ACC112 (cell line): ENCODE measurements at regions not wholly inside any gene's neighbourhood (a gene's known extent, or its start where the extent isn't known, plus 50 kb on each side); places are given as distances from the start of the nearest gene placed in this dataset.

Experiments
- H2AFZ ChIP-seq: fragments of 200-600 bp; sonication (generic); one replicate; pipeline ENCODE4 v1.6.0; 2017; ENCODE audit warnings: antibody characterized with exemption, low read length; ENCODE audit not compliant: unreplicated experiment
- H3K27ac ChIP-seq: fragments of 200-600 bp; sonication (generic); 2 replicates; pipeline ENCODE4 v1.5.1; 2014; ENCODE audit warnings: low read depth, mild to moderate bottlenecking, antibody characterized with exemption, low read length, moderate library complexity
- H3K27me3 ChIP-seq: fragments of 200-600 bp; sonication (generic); 2 replicates; pipeline ENCODE4 v1.6.1; 2014; ENCODE audit warnings: mild to moderate bottlenecking, antibody characterized with exemption, low read length, moderate library complexity, mixed read lengths; ENCODE audit not compliant: insufficient read depth
- H3K36me3 ChIP-seq: fragments of 200-600 bp; sonication (generic); 2 replicates; pipeline ENCODE4 v1.6.1; 2016; ENCODE audit warnings: mild to moderate bottlenecking, antibody characterized with exemption, low read length, moderate library complexity, mixed read lengths; ENCODE audit not compliant: insufficient read depth
- H3K4me1 ChIP-seq: fragments of 200-600 bp; sonication (generic); one replicate; pipeline ENCODE4 v1.6.1; 2016; ENCODE audit warnings: low read length, mixed read lengths; ENCODE audit not compliant: insufficient read depth, unreplicated experiment, control insufficient read depth
- H3K4me3 ChIP-seq: fragments of 200-600 bp; sonication (generic); 2 replicates; pipeline ENCODE4 v1.5.1; 2014; ENCODE audit warnings: mild to moderate bottlenecking, low read depth, low read length
- H3K79me2 ChIP-seq: fragments of 200-600 bp; sonication (generic); one replicate; pipeline ENCODE4 v1.6.0; 2016; ENCODE audit warnings: low read length; ENCODE audit not compliant: control insufficient read depth, unreplicated experiment, insufficient read depth

- Histone ChIP-seq H3K27me3 (peaks cover 10% of the 10 kb centered on the region), H2AFZ (no peak overlapping the region)
These were observed 67.7 kb upstream of the TOP3B start for GRCh38 chr22:22050141-22050775.

DNA sequence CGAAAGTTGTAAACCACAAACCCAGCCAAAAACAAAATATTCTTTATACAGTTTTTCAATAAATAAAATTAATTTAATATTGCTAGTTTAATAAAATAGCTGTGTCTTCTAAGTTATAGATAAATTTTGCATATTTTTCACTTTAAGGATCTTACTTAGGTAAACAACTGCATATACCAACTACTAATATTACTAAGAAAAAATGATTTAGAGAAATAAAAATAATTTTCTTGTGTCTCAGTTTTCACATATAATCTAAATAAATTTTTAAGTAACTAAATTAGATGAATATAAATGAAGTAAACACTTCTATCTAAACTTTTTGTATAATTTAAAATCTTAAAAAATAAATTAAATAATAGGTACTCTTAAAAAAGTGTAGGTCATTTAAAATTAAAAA lies 67.1 kb upstream of the TOP3B start:
- H3K27ac ChIP-seq, result no peak overlapping the region
- H3K4me3 ChIP-seq, result no peak overlapping the region
- H3K4me1 ChIP-seq, result no peaks in the 10 kb centered on the region
- no peak overlapping the region for H2AFZ ChIP-seq
- H3K27me3 ChIP-seq, result peaks cover 10% of the 10 kb centered on the region
- no peaks in the 10 kb centered on the region for H3K79me2 ChIP-seq
- H3K36me3 ChIP-seq, result no peaks in the 10 kb centered on the region

More at GRCh38 chr22:22050141-22050775, 67.7 kb upstream of the TOP3B start:
- Histone ChIP-seq H3K4me1 (no peaks in the 10 kb centered on the region), H3K4me3 (no peak overlapping the region), H3K27ac (no peak overlapping the region), H3K36me3 (no peaks in the 10 kb centered on the region), H3K79me2 (no peaks in the 10 kb centered on the region)

- no peaks in the 10 kb centered on the region for H3K79me2 ChIP-seq
- no peaks in the 10 kb centered on the region for H3K4me1 ChIP-seq
- no peaks in the 10 kb centered on the region for H3K36me3 ChIP-seq
- no peak overlapping the region for H2AFZ ChIP-seq
- H3K27me3 ChIP-seq, result peaks cover 10% of the 10 kb centered on the region
- H3K27ac ChIP-seq, result no peak overlapping the region
- H3K4me3 ChIP-seq, result no peak overlapping the region
These were observed 66.5 kb upstream of the TOP3B start for GRCh38 chr22:22048981-22049531.

GRCh38 chr22:22048318-22048942 lies 65.8 kb upstream of the TOP3B start:
- H3K36me3 ChIP-seq, result no peaks in the 10 kb centered on the region
- H3K4me1 ChIP-seq, result no peaks in the 10 kb centered on the region
- no peak overlapping the region for H3K27ac ChIP-seq
- H3K79me2 ChIP-seq, result no peaks in the 10 kb centered on the region
- peaks cover 10% of the 10 kb centered on the region for H3K27me3 ChIP-seq
- H3K4me3 ChIP-seq, result no peak overlapping the region
- H2AFZ ChIP-seq, result no peak overlapping the region

- Histone ChIP-seq H3K4me3 (no peak overlapping the region), H3K27ac (no peak overlapping the region), H3K79me2 (no peaks in the 10 kb centered on the region), H3K4me1 (no peaks in the 10 kb centered on the region), H3K36me3 (no peaks in the 10 kb centered on the region), H3K27me3 (peaks cover 10% of the 10 kb centered on the region), H2AFZ (no peak overlapping the region)
These were observed 65.2 kb upstream of the TOP3B start for GRCh38 chr22:22047776-22048175.

DNA sequence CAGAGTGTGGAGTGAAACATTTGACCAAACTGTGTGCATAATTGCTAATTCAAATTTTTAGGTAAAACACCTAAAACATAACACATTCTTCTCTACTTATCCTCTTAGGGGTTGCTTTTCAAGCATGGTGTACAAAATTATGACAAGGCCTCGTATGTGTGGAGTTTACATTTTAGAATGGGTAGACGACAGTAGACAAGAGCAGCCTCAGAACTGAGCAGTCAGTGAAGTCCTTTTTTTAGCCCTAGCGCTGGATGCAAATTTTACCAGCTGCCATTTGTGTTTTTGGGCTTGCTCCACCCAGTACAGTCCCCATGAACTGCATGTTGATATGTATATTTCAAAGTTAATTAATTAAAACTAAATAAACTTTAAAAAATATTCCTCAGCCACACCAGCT lies 64.7 kb upstream of the TOP3B start:
- H3K79me2 ChIP-seq, result no peaks in the 10 kb centered on the region
- H3K27me3 ChIP-seq, result peaks cover 10% of the 10 kb centered on the region
- no peak overlapping the region for H3K4me3 ChIP-seq
- H2AFZ ChIP-seq, result no peak overlapping the region
- no peaks in the 10 kb centered on the region for H3K4me1 ChIP-seq
- H3K36me3 ChIP-seq, result no peaks in the 10 kb centered on the region
- H3K27ac ChIP-seq, result no peak overlapping the region

GRCh38 chr22:22046370-22046769 lies 63.8 kb upstream of the TOP3B start:
- H3K27me3 ChIP-seq, result peaks cover 10% of the 10 kb centered on the region
- H3K4me3 ChIP-seq, result no peak overlapping the region

GRCh38 chr22:22045571-22046335 lies 63.2 kb upstream of the TOP3B start:
- Histone ChIP-seq H3K4me1 (no peaks in the 10 kb centered on the region), H3K4me3 (no peak overlapping the region), H3K36me3 (no peaks in the 10 kb centered on the region), H3K27me3 (peaks cover 10% of the 10 kb centered on the region), H3K27ac (no peak overlapping the region), H2AFZ (no peak overlapping the region), H3K79me2 (no peaks in the 10 kb centered on the region)

More at GRCh38 chr22:22046370-22046769, 63.8 kb upstream of the TOP3B start:
- H3K36me3 ChIP-seq, result no peaks in the 10 kb centered on the region
- no peak overlapping the region for H3K27ac ChIP-seq
- H2AFZ ChIP-seq, result no peak overlapping the region
- H3K4me1 ChIP-seq, result no peaks in the 10 kb centered on the region
- no peaks in the 10 kb centered on the region for H3K79me2 ChIP-seq

DNA sequence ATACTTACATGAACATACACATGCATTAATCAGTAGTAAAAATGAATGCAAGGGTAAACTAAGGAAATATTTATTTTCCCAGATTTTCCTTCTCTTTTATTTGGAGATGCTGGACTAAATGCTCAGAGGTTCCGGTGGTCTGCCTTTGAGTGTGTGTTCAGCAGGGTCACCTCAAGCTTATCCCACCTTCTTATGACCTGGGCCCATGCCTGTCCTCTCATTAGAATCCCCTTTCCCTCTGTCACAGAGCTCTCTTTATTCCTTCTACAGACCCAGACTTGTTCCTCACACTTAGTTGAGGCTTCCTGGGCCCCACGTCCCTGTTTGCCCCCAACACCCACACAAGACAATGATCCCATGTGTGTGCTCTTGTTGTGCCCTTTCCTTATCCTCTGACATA lies 61.6 kb upstream of the TOP3B start:
- H3K79me2 ChIP-seq, result no peaks in the 10 kb centered on the region
- no peaks in the 10 kb centered on the region for H3K4me1 ChIP-seq
- peaks cover 10% of the 10 kb centered on the region for H3K27me3 ChIP-seq
- H3K27ac ChIP-seq, result no peak overlapping the region
- H3K4me3 ChIP-seq, result no peak overlapping the region
- H2AFZ ChIP-seq, result no peak overlapping the region
- no peaks in the 10 kb centered on the region for H3K36me3 ChIP-seq

DNA sequence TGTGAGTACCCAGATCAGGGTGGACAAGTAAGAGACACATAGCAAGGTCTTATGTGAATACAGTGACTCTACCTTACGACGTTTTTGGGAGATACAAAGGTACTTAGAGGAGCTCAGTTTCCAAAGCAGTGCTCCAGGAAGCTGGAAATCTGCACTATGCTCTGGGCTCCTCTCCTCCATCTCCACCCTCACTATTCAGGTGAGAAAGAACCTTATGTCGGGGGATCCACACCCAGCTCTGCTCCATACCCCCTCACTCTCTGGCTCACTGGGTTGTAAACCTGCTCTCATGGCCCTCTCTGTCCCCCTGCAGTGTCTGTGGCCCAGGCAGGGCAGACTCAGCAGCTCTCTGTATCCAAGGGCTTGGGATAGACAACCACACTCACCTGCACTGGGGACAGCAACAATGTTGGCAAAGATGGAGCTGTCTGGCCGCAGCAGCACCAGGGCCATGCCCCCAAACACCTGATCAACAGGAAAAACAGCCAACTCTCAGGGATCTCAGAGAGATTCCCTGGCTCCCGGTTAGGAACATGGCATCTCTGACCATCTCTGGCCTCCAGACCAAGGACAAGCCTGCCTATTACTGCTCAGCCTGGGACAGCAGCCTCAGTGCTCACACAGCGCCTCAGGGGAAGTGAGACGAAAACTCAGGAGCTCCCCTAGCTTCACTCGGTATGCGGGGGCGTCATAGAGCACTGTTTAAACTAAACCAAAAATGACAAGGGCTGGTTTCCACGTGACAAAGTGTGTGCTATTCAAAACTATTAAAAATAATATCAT lies 60.9 kb upstream of the TOP3B start:
- Histone ChIP-seq H3K4me1 (no peaks in the 10 kb centered on the region), H3K27me3 (peaks cover 10% of the 10 kb centered on the region), H3K27ac (no peak overlapping the region), H3K4me3 (no peak overlapping the region), H3K79me2 (no peaks in the 10 kb centered on the region), H3K36me3 (no peaks in the 10 kb centered on the region), H2AFZ (no peak overlapping the region)
